SU-DHL-6 (cell line): ENCODE measurements at regions not wholly inside any gene's neighbourhood (a gene's known extent, or its start where the extent isn't known, plus 50 kb on each side); places are given as distances from the start of the nearest gene placed in this dataset.

Experiments
- CTCF ChIP-seq: fragments of 200-600 bp; sonication (generic); IDR thresholded peaks from one replicate; pipeline ENCODE4 v1.5.1; 2017; ENCODE audit warnings: antibody characterized with exemption, mild to moderate bottlenecking, low read length, moderate library complexity; ENCODE audit not compliant: insufficient read depth, poor library complexity, severe bottlenecking
- EZH2phosphoT487 ChIP-seq: fragments of 200-600 bp; sonication (generic), shearing (Covaris generic); conservative IDR thresholded peaks from 2 replicates; pipeline ENCODE4 v1.6.1; 2018; ENCODE audit warnings: mild to moderate bottlenecking, antibody characterized with exemption, low read length, moderate library complexity, mixed read lengths

- no peak for TF ChIP-seq CTCF
- TF ChIP-seq EZH2phosphoT487: no peak
Measured at GRCh38 chrX:131617182-131617581, 73.3 kb downstream of the OR13H1 start.
